Ishikawa (cell line): ENCODE measurements at regions not wholly inside any gene's neighbourhood (a gene's known extent, or its start where the extent isn't known, plus 50 kb on each side); places are given as distances from the start of the nearest gene placed in this dataset.

Experiments
- CEBPB ChIP-seq: IDR thresholded peaks from 2 replicates; pipeline ENCODE4 v1.6.1; 2012
- CREB1 ChIP-seq: IDR thresholded peaks from 2 replicates; pipeline ENCODE4 v1.6.1; 2012; ENCODE audit warnings: low read depth
- EGR1 ChIP-seq: IDR thresholded peaks from 2 replicates; pipeline ENCODE4 v1.6.1; 2012
- EP300 ChIP-seq: IDR thresholded peaks from 2 replicates; pipeline ENCODE4 v1.6.1; 2012; ENCODE audit warnings: borderline replicate concordance
- FOXM1 ChIP-seq: IDR thresholded peaks from 2 replicates; pipeline ENCODE4 v1.6.1; 2012; ENCODE audit warnings: low read depth, borderline replicate concordance
- MAX ChIP-seq: IDR thresholded peaks from 2 replicates; pipeline ENCODE4 v1.6.1; 2012
- NFIC ChIP-seq: IDR thresholded peaks from 2 replicates; pipeline ENCODE4 v1.6.1; 2012
- RAD21 ChIP-seq: IDR thresholded peaks from 2 replicates; pipeline ENCODE4 v1.6.1; 2012; ENCODE audit warnings: low read depth
- TAF1 ChIP-seq: IDR thresholded peaks from 2 replicates; pipeline ENCODE4 v1.6.1; 2012; ENCODE audit warnings: low read depth, mild to moderate bottlenecking
- TCF12 ChIP-seq: IDR thresholded peaks from 2 replicates; pipeline ENCODE4 v1.6.1; 2012; ENCODE audit warnings: low read depth
- TEAD4 ChIP-seq: IDR thresholded peaks from 2 replicates; pipeline ENCODE4 v1.6.1; 2012
- YY1 ChIP-seq: IDR thresholded peaks from 2 replicates; pipeline ENCODE4 v1.6.1; 2012; ENCODE audit warnings: low read depth
- ZBTB7A ChIP-seq: IDR thresholded peaks from 2 replicates; pipeline ENCODE4 v1.6.1; 2012; ENCODE audit warnings: low read depth
- TF ChIP-seq, protein P1 (sequence below): IDR thresholded peaks from 2 replicates; pipeline ENCODE4 v1.6.1; 2012
- TF ChIP-seq, protein P2 (sequence below): IDR thresholded peaks from 2 replicates; pipeline ENCODE4 v1.6.1; 2012; ENCODE audit warnings: low read depth, mild to moderate bottlenecking

DNA sequence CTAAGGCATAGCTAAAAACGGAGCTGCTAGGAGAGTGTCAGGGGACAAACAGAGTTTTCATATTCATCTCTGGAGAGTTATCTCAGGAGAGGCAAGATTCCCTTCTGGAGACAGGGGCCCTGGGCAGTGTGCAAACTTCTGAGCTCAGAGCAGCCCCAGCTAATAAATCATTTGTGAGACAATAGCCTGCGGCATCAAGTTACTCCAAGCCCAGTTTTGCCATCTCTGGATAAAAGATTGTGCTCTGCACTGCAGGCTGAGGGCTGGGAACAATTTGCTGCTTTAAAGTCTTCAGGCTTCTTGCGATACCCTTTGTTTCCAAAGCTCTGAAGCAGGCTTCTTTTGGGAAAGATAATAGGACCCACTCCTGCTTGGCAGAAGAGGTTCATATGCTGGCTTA is 164.3 kb upstream of the BRINP1 start:
- no peak for TF ChIP-seq TCF12
- no peak for TF ChIP-seq MAX
- TF ChIP-seq NFIC, result no peak
- TF ChIP-seq EP300, result no peak
- TF ChIP-seq FOXM1, result no peak

- no peak for TF ChIP-seq MAX
- no peak for TF ChIP-seq EGR1
- TF ChIP-seq, protein P1, sequence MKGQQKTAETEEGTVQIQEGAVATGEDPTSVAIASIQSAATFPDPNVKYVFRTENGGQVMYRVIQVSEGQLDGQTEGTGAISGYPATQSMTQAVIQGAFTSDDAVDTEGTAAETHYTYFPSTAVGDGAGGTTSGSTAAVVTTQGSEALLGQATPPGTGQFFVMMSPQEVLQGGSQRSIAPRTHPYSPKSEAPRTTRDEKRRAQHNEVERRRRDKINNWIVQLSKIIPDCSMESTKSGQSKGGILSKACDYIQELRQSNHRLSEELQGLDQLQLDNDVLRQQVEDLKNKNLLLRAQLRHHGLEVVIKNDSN, result no peak
- no peak for TF ChIP-seq RAD21
- no peak for TF ChIP-seq EP300
- no peak for TF ChIP-seq CEBPB
- no peak for TF ChIP-seq YY1
- TF ChIP-seq TCF12, result no peak
- no peak for TF ChIP-seq TAF1
These were observed 157.5 kb upstream of the BRINP1 start for GRCh38 chr9:119526698-119527097.

GRCh38 chr9:119523508-119523907 is 154.3 kb upstream of the BRINP1 start:
- TF ChIP-seq RAD21, result no peak
- TF ChIP-seq MAX, result no peak
- TF ChIP-seq, protein P1, result no peak
- TF ChIP-seq ZBTB7A, result no peak
- no peak for TF ChIP-seq FOXM1
- TF ChIP-seq TCF12, result no peak
- no peak for TF ChIP-seq TEAD4
- TF ChIP-seq YY1, result no peak
- no peak for TF ChIP-seq TAF1
- TF ChIP-seq EGR1, result no peak
- TF ChIP-seq, protein P2, sequence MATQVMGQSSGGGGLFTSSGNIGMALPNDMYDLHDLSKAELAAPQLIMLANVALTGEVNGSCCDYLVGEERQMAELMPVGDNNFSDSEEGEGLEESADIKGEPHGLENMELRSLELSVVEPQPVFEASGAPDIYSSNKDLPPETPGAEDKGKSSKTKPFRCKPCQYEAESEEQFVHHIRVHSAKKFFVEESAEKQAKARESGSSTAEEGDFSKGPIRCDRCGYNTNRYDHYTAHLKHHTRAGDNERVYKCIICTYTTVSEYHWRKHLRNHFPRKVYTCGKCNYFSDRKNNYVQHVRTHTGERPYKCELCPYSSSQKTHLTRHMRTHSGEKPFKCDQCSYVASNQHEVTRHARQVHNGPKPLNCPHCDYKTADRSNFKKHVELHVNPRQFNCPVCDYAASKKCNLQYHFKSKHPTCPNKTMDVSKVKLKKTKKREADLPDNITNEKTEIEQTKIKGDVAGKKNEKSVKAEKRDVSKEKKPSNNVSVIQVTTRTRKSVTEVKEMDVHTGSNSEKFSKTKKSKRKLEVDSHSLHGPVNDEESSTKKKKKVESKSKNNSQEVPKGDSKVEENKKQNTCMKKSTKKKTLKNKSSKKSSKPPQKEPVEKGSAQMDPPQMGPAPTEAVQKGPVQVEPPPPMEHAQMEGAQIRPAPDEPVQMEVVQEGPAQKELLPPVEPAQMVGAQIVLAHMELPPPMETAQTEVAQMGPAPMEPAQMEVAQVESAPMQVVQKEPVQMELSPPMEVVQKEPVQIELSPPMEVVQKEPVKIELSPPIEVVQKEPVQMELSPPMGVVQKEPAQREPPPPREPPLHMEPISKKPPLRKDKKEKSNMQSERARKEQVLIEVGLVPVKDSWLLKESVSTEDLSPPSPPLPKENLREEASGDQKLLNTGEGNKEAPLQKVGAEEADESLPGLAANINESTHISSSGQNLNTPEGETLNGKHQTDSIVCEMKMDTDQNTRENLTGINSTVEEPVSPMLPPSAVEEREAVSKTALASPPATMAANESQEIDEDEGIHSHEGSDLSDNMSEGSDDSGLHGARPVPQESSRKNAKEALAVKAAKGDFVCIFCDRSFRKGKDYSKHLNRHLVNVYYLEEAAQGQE, result no peak
- TF ChIP-seq NFIC, result no peak

GRCh38 chr9:119522381-119522780 is 153.1 kb upstream of the BRINP1 start:
- TF ChIP-seq YY1, result no peak
- TF ChIP-seq TEAD4, result no peak
- no peak for TF ChIP-seq TCF12
- no peak for TF ChIP-seq MAX
- TF ChIP-seq, protein P1, result no peak
- no peak for TF ChIP-seq RAD21
- TF ChIP-seq TAF1, result no peak
- TF ChIP-seq CEBPB, result no peak
- TF ChIP-seq CREB1, result no peak
- no peak for TF ChIP-seq EGR1
- TF ChIP-seq NFIC, result no peak
- no peak for TF ChIP-seq FOXM1
- TF ChIP-seq, protein P2, result no peak
- no peak for TF ChIP-seq ZBTB7A
- no peak for TF ChIP-seq EP300

DNA sequence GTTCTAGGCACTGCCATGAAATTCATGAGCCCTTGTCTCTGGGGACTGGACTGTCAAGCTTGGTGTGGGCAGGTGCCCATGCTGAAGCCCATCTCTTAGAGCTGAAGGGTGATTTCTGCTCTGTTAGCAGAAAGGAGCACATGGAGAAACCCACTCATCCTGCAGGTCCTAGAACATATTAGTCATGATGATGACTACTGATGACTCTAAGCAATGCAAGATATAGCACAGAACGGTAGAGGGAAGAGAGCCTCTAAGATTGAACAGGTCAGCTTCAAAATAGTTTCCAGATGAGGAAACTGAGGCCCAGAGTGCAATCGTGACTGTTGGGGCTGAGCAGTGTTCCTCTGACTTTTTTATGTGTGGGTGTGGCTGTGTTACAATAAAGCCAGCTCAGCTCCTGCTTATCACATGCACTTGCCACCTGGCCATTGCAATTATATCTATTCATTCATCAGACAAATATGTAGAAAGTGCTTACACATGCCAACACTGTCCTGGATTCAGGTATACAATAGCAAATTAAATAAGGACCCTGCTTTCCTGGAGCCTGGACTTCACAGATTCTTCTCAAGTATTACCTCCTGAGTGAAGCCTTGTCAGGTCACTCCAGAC is 140.2 kb upstream of the BRINP1 start:
- TF ChIP-seq MAX, result no peak
- no peak for TF ChIP-seq RAD21
- TF ChIP-seq, protein P2, result no peak
- no peak for TF ChIP-seq CREB1
- no peak for TF ChIP-seq CEBPB
- no peak for TF ChIP-seq TCF12
- TF ChIP-seq FOXM1, result no peak
- TF ChIP-seq ZBTB7A, result no peak
- TF ChIP-seq NFIC, result no peak
- no peak for TF ChIP-seq EP300
- no peak for TF ChIP-seq TAF1
- no peak for TF ChIP-seq EGR1
- no peak for TF ChIP-seq TEAD4
- TF ChIP-seq YY1, result no peak
- TF ChIP-seq, protein P1, result no peak
